HAP-1 (cell line): ENCODE measurements at regions not wholly inside any gene's neighbourhood (a gene's known extent, or its start where the extent isn't known, plus 50 kb on each side); places are given as distances from the start of the nearest gene placed in this dataset.

ENCODE experiments used
- DNase-seq, 2 experiments: peaks; one replicate each; pipeline ENCODE4 v3.0.0-alpha.2; 2016 to 2020; ENCODE audit warnings: low spot score in 2 of 2
- H3K27me3 ChIP-seq: fragments of 250-450 bp; sonication (Bioruptor Pico); 2 replicates; pipeline ENCODE4 v1.5.1; 2020; ENCODE audit warnings: low read depth, mild to moderate bottlenecking, moderate library complexity
- H3K36me3 ChIP-seq: fragments of 250-450 bp; sonication (Bioruptor Pico); replicated peaks from 2 replicates; pipeline ENCODE4 v1.5.1; 2020; ENCODE audit warnings: mild to moderate bottlenecking
- H3K4me1 ChIP-seq: fragments of 250-450 bp; sonication (Bioruptor Pico); 2 replicates; pipeline ENCODE4 v1.5.1; 2020; ENCODE audit warnings: mild to moderate bottlenecking
- H3K4me3 ChIP-seq: fragments of 250-450 bp; sonication (Bioruptor Pico); 2 replicates; pipeline ENCODE4 v1.5.1; 2020; ENCODE audit warnings: mild to moderate bottlenecking, moderate library complexity
- H3K9me3 ChIP-seq: fragments of 250-450 bp; sonication (Bioruptor Pico); 2 replicates; pipeline ENCODE4 v1.5.1; 2020; ENCODE audit warnings: mild to moderate bottlenecking, moderate library complexity
- in situ Hi-C: fragments of 300-500 bp; cut with MboI; formaldehyde crosslinking; loops from 3 replicates; pipeline ENCODE4 v1.14.3; 2020; ENCODE audit warnings: low sequenced_read_pairs, inconsistent platforms, mixed read lengths

- Histone ChIP-seq H3K4me1 (no peaks in the 10 kb centered on the region), H3K36me3 (no peaks in the 10 kb centered on the region), H3K9me3 (no peaks in the 10 kb centered on the region), H3K4me3 (no peak overlapping the region), H3K27me3 (peaks cover 34% of the 10 kb centered on the region)
- in situ Hi-C loops, result no loop called here
- DNase-seq, result no peak
These were observed 93.5 kb upstream of the ANO1 start for GRCh38 chr11:69984457-69985261.

GRCh38 chr11:69985331-69985640 lies 92.8 kb upstream of the ANO1 start:
- no peaks in the 10 kb centered on the region for H3K4me1 ChIP-seq
- in situ Hi-C loops, result no loop called here
- peaks cover 36% of the 10 kb centered on the region for H3K27me3 ChIP-seq
- H3K4me3 ChIP-seq, result no peak overlapping the region
- DNase-seq, result no peak
- H3K9me3 ChIP-seq, result no peaks in the 10 kb centered on the region
- no peaks in the 10 kb centered on the region for H3K36me3 ChIP-seq

- H3K36me3 ChIP-seq, result no peaks in the 10 kb centered on the region
- DNase-seq, result no peak
- in situ Hi-C loops, result no loop called here
- H3K4me3 ChIP-seq, result no peak overlapping the region
- no peaks in the 10 kb centered on the region for H3K9me3 ChIP-seq
- peaks cover 39% of the 10 kb centered on the region for H3K27me3 ChIP-seq
- no peaks in the 10 kb centered on the region for H3K4me1 ChIP-seq
These were observed 92.3 kb upstream of the ANO1 start for GRCh38 chr11:69985641-69986439.

- no peaks in the 10 kb centered on the region for H3K4me1 ChIP-seq
- no peaks in the 10 kb centered on the region for H3K9me3 ChIP-seq
- in situ Hi-C loops, result no loop called here
- peaks cover 39% of the 10 kb centered on the region for H3K27me3 ChIP-seq
- no peaks in the 10 kb centered on the region for H3K36me3 ChIP-seq
- H3K4me3 ChIP-seq, result no peak overlapping the region
- no peak for DNase-seq
These were observed 91.7 kb upstream of the ANO1 start for GRCh38 chr11:69986440-69986787.

- in situ Hi-C loops, result no loop called here
- no peaks in the 10 kb centered on the region for H3K36me3 ChIP-seq
- DNase-seq, result no peak
- H3K4me3 ChIP-seq, result no peak overlapping the region
- peaks cover 39% of the 10 kb centered on the region for H3K27me3 ChIP-seq
- no peaks in the 10 kb centered on the region for H3K9me3 ChIP-seq
- no peaks in the 10 kb centered on the region for H3K4me1 ChIP-seq
These were observed 91.3 kb upstream of the ANO1 start for GRCh38 chr11:69986830-69987229.

- Histone ChIP-seq H3K27me3 (peaks cover 13% of the 10 kb centered on the region), H3K9me3 (no peaks in the 10 kb centered on the region), H3K36me3 (no peaks in the 10 kb centered on the region), H3K4me3 (no peak overlapping the region), H3K4me1 (no peaks in the 10 kb centered on the region)
- DNase-seq, result no peak
- in situ Hi-C loops, result no loop called here
These were observed 86.1 kb upstream of the ANO1 start for GRCh38 chr11:69992026-69992425.

- Histone ChIP-seq H3K36me3 (no peaks in the 10 kb centered on the region), H3K4me3 (no peak overlapping the region), H3K4me1 (no peaks in the 10 kb centered on the region), H3K27me3 (peaks cover 13% of the 10 kb centered on the region), H3K9me3 (no peaks in the 10 kb centered on the region)
- in situ Hi-C loops, result no loop called here
- no peak for DNase-seq
These were observed 85.0 kb upstream of the ANO1 start for GRCh38 chr11:69992943-69993694.

- H3K4me3 ChIP-seq, result no peak overlapping the region
- in situ Hi-C loops, result no loop called here
- H3K36me3 ChIP-seq, result no peaks in the 10 kb centered on the region
- peaks cover 5% of the 10 kb centered on the region; the same call in 1 of the 2 replicates for H3K27me3 ChIP-seq
- no peak for DNase-seq
- no peaks in the 10 kb centered on the region for H3K9me3 ChIP-seq
- H3K4me1 ChIP-seq, result no peaks in the 10 kb centered on the region
These were observed 83.3 kb upstream of the ANO1 start for GRCh38 chr11:69994810-69995209.

GRCh38 chr11:69995697-69996096 lies 82.4 kb upstream of the ANO1 start:
- in situ Hi-C loops, result no loop called here
- Histone ChIP-seq H3K27me3 (no peaks in the 10 kb centered on the region), H3K4me1 (no peaks in the 10 kb centered on the region), H3K9me3 (no peaks in the 10 kb centered on the region), H3K36me3 (no peaks in the 10 kb centered on the region), H3K4me3 (no peak overlapping the region)
- DNase-seq, result no peak

- Histone ChIP-seq H3K4me1 (no peaks in the 10 kb centered on the region), H3K4me3 (no peak overlapping the region), H3K36me3 (no peaks in the 10 kb centered on the region), H3K9me3 (no peaks in the 10 kb centered on the region), H3K27me3 (no peaks in the 10 kb centered on the region)
- in situ Hi-C loops, result no loop called here
- no peak for DNase-seq
These were observed 81.7 kb upstream of the ANO1 start for GRCh38 chr11:69996451-69996850.

GRCh38 chr11:69997352-69997751 lies 80.8 kb upstream of the ANO1 start:
- no peak overlapping the region for H3K4me3 ChIP-seq
- no peaks in the 10 kb centered on the region for H3K4me1 ChIP-seq
- no peak for DNase-seq
- no peaks in the 10 kb centered on the region for H3K9me3 ChIP-seq
- in situ Hi-C loops, result no loop called here
- H3K27me3 ChIP-seq, result no peaks in the 10 kb centered on the region
- H3K36me3 ChIP-seq, result no peaks in the 10 kb centered on the region

GRCh38 chr11:69999721-70000120 lies 78.4 kb upstream of the ANO1 start:
- in situ Hi-C loops, result no loop called here
- Histone ChIP-seq H3K9me3 (no peaks in the 10 kb centered on the region), H3K4me3 (no peak overlapping the region), H3K27me3 (no peaks in the 10 kb centered on the region), H3K36me3 (no peaks in the 10 kb centered on the region), H3K4me1 (no peaks in the 10 kb centered on the region)
- DNase-seq, result no peak

- Histone ChIP-seq H3K9me3 (no peaks in the 10 kb centered on the region), H3K4me1 (no peaks in the 10 kb centered on the region), H3K4me3 (no peak overlapping the region), H3K27me3 (no peaks in the 10 kb centered on the region), H3K36me3 (no peaks in the 10 kb centered on the region)
- no peak for DNase-seq
- in situ Hi-C loops, result no loop called here
These were observed 77.9 kb upstream of the ANO1 start for GRCh38 chr11:70000228-70000627.

- no peaks in the 10 kb centered on the region for H3K4me1 ChIP-seq
- no peaks in the 10 kb centered on the region for H3K9me3 ChIP-seq
- no peaks in the 10 kb centered on the region for H3K27me3 ChIP-seq
- no peaks in the 10 kb centered on the region for H3K36me3 ChIP-seq
- in situ Hi-C loops, result no loop called here
- no peak for DNase-seq
- H3K4me3 ChIP-seq, result no peak overlapping the region
These were observed 76.9 kb upstream of the ANO1 start for GRCh38 chr11:70001246-70001645.
